Epithelial cell of prostate (primary cell): ENCODE measurements at regions not wholly inside any gene's neighbourhood (a gene's known extent, or its start where the extent isn't known, plus 50 kb on each side); places are given as distances from the start of the nearest gene placed in this dataset.
A peak's percentile ranks its signal among the peaks of the same experiment; 100 is the strongest.

Experiments
- DNase-seq: peaks from one replicate; pipeline ENCODE4 v3.0.0-alpha.2; 2011; ENCODE audit warnings: low read depth, low spot score
- H3K27ac ChIP-seq: fragments of 450-650 bp; 2 replicates; pipeline ENCODE4 v1.5.1; 2017; ENCODE audit warnings: mild to moderate bottlenecking

- no peak for DNase-seq
Measured at GRCh38 chr6:147057705-147058342, 146.4 kb upstream of the STXBP5 start.

GRCh38 chr6:147058786-147059385 is 145.3 kb upstream of the STXBP5 start:
- H3K27ac ChIP-seq = no peak overlapping the region
- no peak for DNase-seq

More at GRCh38 chr6:147057705-147058342, 146.4 kb upstream of the STXBP5 start:
- H3K27ac ChIP-seq = no peak overlapping the region

- H3K27ac ChIP-seq = no peak overlapping the region
- DNase-seq = no peak
Measured at GRCh38 chr6:147060636-147061035, 143.6 kb upstream of the STXBP5 start.

GRCh38 chr6:147061252-147061651 is 143.0 kb upstream of the STXBP5 start:
- no peak for DNase-seq
- no peak overlapping the region for H3K27ac ChIP-seq

- no peak for DNase-seq
- no peak overlapping the region for H3K27ac ChIP-seq
Measured at GRCh38 chr6:147063469-147064031, 140.7 kb upstream of the STXBP5 start.

GRCh38 chr6:147065786-147066185 is 138.4 kb upstream of the STXBP5 start:
- H3K27ac ChIP-seq = no peak overlapping the region
- no peak for DNase-seq

GRCh38 chr6:147067184-147067583 is 137.0 kb upstream of the STXBP5 start:
- no peak for DNase-seq
- H3K27ac ChIP-seq = no peak overlapping the region

- DNase-seq = no peak
- no peak overlapping the region for H3K27ac ChIP-seq
Measured at GRCh38 chr6:147071776-147072175, 132.4 kb upstream of the STXBP5 start.

GRCh38 chr6:147075381-147075780 is 128.8 kb upstream of the STXBP5 start:
- no peak for DNase-seq
- H3K27ac ChIP-seq = no peak overlapping the region

- no peak for DNase-seq
Measured at GRCh38 chr6:147077251-147077650, 127.0 kb upstream of the STXBP5 start.

GRCh38 chr6:147078106-147078505 is 126.1 kb upstream of the STXBP5 start:
- H3K27ac ChIP-seq = no peak overlapping the region
- DNase-seq = no peak

More at GRCh38 chr6:147077251-147077650, 127.0 kb upstream of the STXBP5 start:
- H3K27ac ChIP-seq = no peak overlapping the region

GRCh38 chr6:147078602-147079001 is 125.6 kb upstream of the STXBP5 start:
- H3K27ac ChIP-seq = no peak overlapping the region
- no peak for DNase-seq

GRCh38 chr6:147080225-147080624 is 124.0 kb upstream of the STXBP5 start:
- H3K27ac ChIP-seq = peak overlapping the region; percentile 26
- DNase-seq = no peak

GRCh38 chr6:147081076-147081609 is 123.1 kb upstream of the STXBP5 start:
- H3K27ac ChIP-seq = peak overlapping the region; percentile 26
- peak; percentile 41 for DNase-seq

GRCh38 chr6:147087641-147088040 is 116.6 kb upstream of the STXBP5 start:
- H3K27ac ChIP-seq = no peak overlapping the region
- DNase-seq = no peak

- DNase-seq = no peak
- no peak overlapping the region for H3K27ac ChIP-seq
Measured at GRCh38 chr6:147088861-147089260, 115.4 kb upstream of the STXBP5 start.

GRCh38 chr6:147095316-147095715 is 108.9 kb upstream of the STXBP5 start:
- H3K27ac ChIP-seq = no peak overlapping the region
- no peak for DNase-seq

GRCh38 chr6:147099974-147100373 is 104.2 kb upstream of the STXBP5 start:
- no peak overlapping the region for H3K27ac ChIP-seq
- no peak for DNase-seq

GRCh38 chr6:147103007-147103406 is 101.2 kb upstream of the STXBP5 start:
- H3K27ac ChIP-seq = no peak overlapping the region
- DNase-seq = no peak

GRCh38 chr6:147103694-147104093 is 100.5 kb upstream of the STXBP5 start:
- DNase-seq = no peak
- H3K27ac ChIP-seq = no peak overlapping the region

GRCh38 chr6:147105786-147106185 is 98.4 kb upstream of the STXBP5 start:
- DNase-seq = no peak

More at GRCh38 chr6:147105786-147106185, 98.4 kb upstream of the STXBP5 start:
- no peak overlapping the region for H3K27ac ChIP-seq
